PC-9 (cell line): ENCODE measurements at regions not wholly inside any gene's neighbourhood (a gene's known extent, or its start where the extent isn't known, plus 50 kb on each side); places are given as distances from the start of the nearest gene placed in this dataset.

Source experiments
- BruUV-seq: library from RNA; stranded (reverse); fragments of 400-500 nt; replicated peaks from 2 replicates; lab custom pipeline; 2021; lab: Mats Ljungman, UMichigan
- CTCF ChIA-PET: fragments of 300-600 bp; sonication (Branson Sonifier 250); formaldehyde crosslinking; loops from one replicate; lab custom pipeline; 2022; ENCODE audit warnings: antibody characterized with exemption; lab: Charles Lee
- POLR2A ChIA-PET: fragments of 300-600 bp; sonication (Branson Sonifier 250); formaldehyde crosslinking; loops from one replicate; lab custom pipeline; 2022; ENCODE audit warnings: antibody characterized with exemption; ENCODE audit not compliant: unreplicated experiment; lab: Charles Lee
- DNase-seq, 2 experiments: peaks; one replicate each; pipeline versions ENCODE4 v3.0.0 to v3.0.0-alpha.2; 2015 to 2022; ENCODE audit warnings: mixed read lengths in 1 of 2
- H2AFZ ChIP-seq: fragments of 200-600 bp; sonication (generic); 2 replicates; pipeline ENCODE4 v1.8.1; 2017; ENCODE audit warnings: antibody characterized with exemption
- H3F3A ChIP-seq: fragments of 200-600 bp; sonication (generic); 2 replicates; pipeline ENCODE4 v1.8.1; 2017; ENCODE audit warnings: antibody characterized with exemption, mild to moderate bottlenecking, low read depth; ENCODE audit not compliant: insufficient read depth
- H3K27ac ChIP-seq: fragments of 200-600 bp; sonication (generic); 2 replicates; pipeline ENCODE4 v1.6.1; 2016; ENCODE audit warnings: mixed run types
- H3K27me3 ChIP-seq: fragments of 200-600 bp; sonication (generic); 2 replicates; pipeline ENCODE4 v1.6.1; 2016; ENCODE audit warnings: low read depth, mixed run types; ENCODE audit not compliant: insufficient read depth
- H3K36me3 ChIP-seq: fragments of 200-600 bp; sonication (generic); 2 replicates; pipeline ENCODE4 v1.6.1; 2016; ENCODE audit warnings: low read depth, mixed run types
- H3K4me1 ChIP-seq: fragments of 200-600 bp; sonication (generic); replicated peaks from 2 replicates; pipeline ENCODE4 v1.6.1; 2016; ENCODE audit warnings: mixed run types; ENCODE audit not compliant: insufficient read depth
- H3K4me2 ChIP-seq: fragments of 200-600 bp; sonication (generic); 2 replicates; pipeline ENCODE4 v1.6.1; 2017; ENCODE audit warnings: mixed run types
- H3K4me3 ChIP-seq: fragments of 200-600 bp; sonication (generic); 2 replicates; pipeline ENCODE4 v1.6.1; 2016; ENCODE audit warnings: mixed run types
- H3K79me2 ChIP-seq: fragments of 200-600 bp; sonication (generic); 2 replicates; pipeline ENCODE4 v1.6.1; 2017; ENCODE audit warnings: low read depth, mixed run types
- H3K9me2 ChIP-seq: fragments of 200-600 bp; sonication (generic); 2 replicates; pipeline ENCODE4 v1.8.1; 2017; ENCODE audit warnings: mild to moderate bottlenecking; ENCODE audit not compliant: insufficient read depth
- H3K9me3 ChIP-seq: fragments of 200-600 bp; sonication (generic); 2 replicates; pipeline ENCODE4 v1.8.1; 2016; ENCODE audit warnings: low read depth; ENCODE audit not compliant: insufficient read depth
- H4K20me1 ChIP-seq: fragments of 200-600 bp; sonication (generic); 2 replicates; pipeline ENCODE4 v1.8.1; 2017; ENCODE audit not compliant: insufficient read depth
- CTCF ChIP-seq: fragments of 200-600 bp; sonication (generic); conservative IDR thresholded peaks from 2 replicates; pipeline ENCODE4 v1.6.1; 2017; ENCODE audit warnings: mixed run types, antibody characterized with exemption, mild to moderate bottlenecking, moderate library complexity
- EZH2 ChIP-seq: fragments of 200-600 bp; sonication (generic); IDR thresholded peaks from 2 replicates; pipeline ENCODE4 v1.8.0; 2017; ENCODE audit warnings: antibody characterized with exemption, low read depth
- intact Hi-C: fragments of 100-400 bp; cut with micrococcal nuclease; formaldehyde crosslinking; loops from one replicate; pipeline ENCODE4 v1.10.0; 2022; ENCODE audit not compliant: unreplicated experiment

- Histone ChIP-seq H3K4me2 (no peak overlapping the region), H3K27ac (no peak overlapping the region), H4K20me1 (no peaks in the 10 kb centered on the region), H3F3A (no peaks in the 10 kb centered on the region), H3K4me3 (no peak overlapping the region), H3K36me3 (0 out of 2 replicates have a peak, but pooled peaks cover 4% of the 10 kb centered on the region), H2AFZ (no peak overlapping the region), H3K4me1 (no peaks in the 10 kb centered on the region), H3K9me2 (no peaks in the 10 kb centered on the region), H3K27me3 (no peaks in the 10 kb centered on the region; the same call in 1 of the 2 replicates), H3K9me3 (no peaks in the 10 kb centered on the region), H3K79me2 (no peaks in the 10 kb centered on the region)
- DNase-seq, result no peak
- no TSS peak for BruUV-seq
- POLR2A ChIA-PET, result no interaction called here
- intact Hi-C loops, result no loop called here
- CTCF ChIA-PET, result no interaction called here
- no peak for TF ChIP-seq CTCF
- no peak for TF ChIP-seq EZH2
These were observed 402.3 kb downstream of the TAF11L14 start for GRCh38 chr5:18036531-18036930.

- Histone ChIP-seq H3K4me2 (no peak overlapping the region), H3K79me2 (no peaks in the 10 kb centered on the region), H3F3A (no peaks in the 10 kb centered on the region), H3K4me1 (no peaks in the 10 kb centered on the region), H3K27me3 (no peaks in the 10 kb centered on the region; the same call in 1 of the 2 replicates), H3K27ac (no peak overlapping the region), H4K20me1 (no peaks in the 10 kb centered on the region), H3K9me2 (no peaks in the 10 kb centered on the region), H3K36me3 (0 out of 2 replicates have a peak, but pooled peaks cover 4% of the 10 kb centered on the region), H2AFZ (no peak overlapping the region), H3K4me3 (no peak overlapping the region), H3K9me3 (no peaks in the 10 kb centered on the region)
- no TSS peak for BruUV-seq
- no peak for DNase-seq
- CTCF ChIA-PET, result interaction anchor here (0.6 kb wide), 2 partner anchors 35 to 1268 kb away, joined by 3 to 13 read pairs; no protein-coding TSS in a partner anchor
- intact Hi-C loops, result no loop called here
- TF ChIP-seq CTCF, result no peak
- TF ChIP-seq EZH2, result no peak
- POLR2A ChIA-PET, result no interaction called here
These were observed 403.5 kb downstream of the TAF11L14 start for GRCh38 chr5:18037718-18038117.

- no TSS peak for BruUV-seq
- CTCF ChIA-PET, result no interaction called here
- H2AFZ ChIP-seq, result peak overlapping the region; percentile 26; the same call in 1 of the 2 replicates
These were observed 409.1 kb downstream of the TAF11L14 start for GRCh38 chr5:18043344-18043743.

More at GRCh38 chr5:18043344-18043743, 409.1 kb downstream of the TAF11L14 start:
- intact Hi-C loops, result no loop called here
- Histone ChIP-seq H3K27me3 (no peaks in the 10 kb centered on the region), H3K9me2 (no peaks in the 10 kb centered on the region), H4K20me1 (no peaks in the 10 kb centered on the region), H3K4me3 (no peak overlapping the region), H3K79me2 (no peaks in the 10 kb centered on the region), H3F3A (no peaks in the 10 kb centered on the region), H3K9me3 (no peaks in the 10 kb centered on the region; the same call in 1 of the 2 replicates), H3K4me1 (no peaks in the 10 kb centered on the region), H3K27ac (no peak overlapping the region), H3K4me2 (no peak overlapping the region), H3K36me3 (no peaks in the 10 kb centered on the region)
- POLR2A ChIA-PET, result no interaction called here
- no peak for DNase-seq
- TF ChIP-seq CTCF (no peak), EZH2 (no peak)
